HepG2 (cell line): ENCODE measurements at regions not wholly inside any gene's neighbourhood (a gene's known extent, or its start where the extent isn't known, plus 50 kb on each side); places are given as distances from the start of the nearest gene placed in this dataset.

Source experiments
- ATAC-seq: fragments of 200-7000 bp; cut with Tn5 transposase; 3 replicates; pipeline ENCODE4 v1.9.1; 2020; ENCODE audit warnings: mild to moderate bottlenecking, moderate library complexity
- BruUV-seq: library from RNA; stranded (reverse); fragments of 400-500 nt; replicated peaks from 2 replicates; lab custom pipeline; 2021; lab: Mats Ljungman, UMichigan
- CTCF ChIA-PET: fragments of 300-600 bp; formaldehyde crosslinking; extraction: SDS; loops from one replicate; lab custom pipeline; 2021; ENCODE audit warnings: low total read pairs, inconsistent platforms, low intra/inter-chr PET ratio; lab: Yijun Ruan, JAX
- POLR2A ChIA-PET: fragments of 350-600 bp; sonication (Branson Sonifier 250); formaldehyde crosslinking; loops from one replicate; lab custom pipeline; 2020; ENCODE audit warnings: antibody characterized with exemption, inconsistent platforms; lab: Yijun Ruan, JAX
- DNase-seq: peaks from one replicate; pipeline ENCODE4 v3.0.0-alpha.2; 2015; ENCODE audit warnings: low spot score
- FAIRE-seq: peaks from 3 replicates; lab custom pipeline; 2011; peaks lifted over from hg19 to GRCh38; lab: Jason Lieb, UNC
- H2AFZ ChIP-seq: one replicate; pipeline ENCODE4 v1.6.1; 2011; ENCODE audit warnings: low read length, inconsistent platforms
- H3K27ac ChIP-seq: fragments of 300-600 bp; 3 replicates; pipeline ENCODE4 v1.8.0; 2011; ENCODE audit warnings: mixed run types, mild to moderate bottlenecking, mixed read lengths, low read length, inconsistent platforms; ENCODE audit not compliant: insufficient read depth; ENCODE audit errors: extremely low read length
- H3K27me3 ChIP-seq, 2 experiments: fragments of 200-600 bp in 1 of 2; 2 replicates in 1 of 2; 3 replicates in 1 of 2; pipeline versions ENCODE4 v1.6.0 to v1.8.0; 2011; ENCODE audit warnings: low read length in 2 of 2, mild to moderate bottlenecking in 2 of 2, moderate library complexity in 2 of 2, inconsistent platforms in 1 of 2; ENCODE audit not compliant: insufficient read depth in 2 of 2, control insufficient read depth in 1 of 2
- H3K36me3 ChIP-seq, 2 experiments: fragments of 200-600 bp in 1 of 2; replicated peaks in 1 of 2; 2 replicates in 1 of 2; 3 replicates in 1 of 2; pipeline versions ENCODE4 v1.5.1 to v1.8.0; 2011; ENCODE audit warnings: low read length in 2 of 2, inconsistent platforms in 1 of 2; ENCODE audit not compliant: insufficient read depth in 2 of 2, control insufficient read depth in 1 of 2
- H3K4me1 ChIP-seq: 2 replicates; pipeline ENCODE4 v1.5.1; 2012; ENCODE audit warnings: low read length, inconsistent platforms; ENCODE audit not compliant: insufficient read depth
- H3K4me2 ChIP-seq: 2 replicates; pipeline ENCODE4 v1.6.0; 2011; ENCODE audit warnings: low read depth, low read length, inconsistent platforms
- H3K4me3 ChIP-seq, 3 experiments: fragments of 200-600 bp in 1 of 3; sonication (generic), shearing (Covaris generic) in 1 of 3; replicated peaks in 1 of 3; 2 replicates each; pipeline ENCODE4 v1.5.1; 2011 to 2016; ENCODE audit warnings: low read length in 3 of 3, inconsistent platforms in 2 of 3, low read depth in 2 of 3, mild to moderate bottlenecking in 2 of 3, control low read depth in 1 of 3, mixed read lengths in 1 of 3; ENCODE audit not compliant: insufficient read depth in 1 of 3
- H3K79me2 ChIP-seq: one replicate; pipeline ENCODE4 v1.6.1; 2011; ENCODE audit warnings: low read length, inconsistent platforms; ENCODE audit not compliant: insufficient read depth
- H3K9ac ChIP-seq: 2 replicates; pipeline ENCODE4 v1.6.0; 2011; ENCODE audit warnings: mild to moderate bottlenecking, low read depth, low read length, inconsistent platforms; ENCODE audit not compliant: insufficient read depth
- H3K9me3 ChIP-seq: 2 replicates; pipeline ENCODE4 v1.5.1; 2012; ENCODE audit warnings: mild to moderate bottlenecking, low read length
- H4K20me1 ChIP-seq: 2 replicates; pipeline ENCODE4 v1.6.0; 2011; ENCODE audit warnings: inconsistent platforms, mild to moderate bottlenecking, low read length, moderate library complexity; ENCODE audit not compliant: insufficient read depth
- ARID2 ChIP-seq: sonication (generic); formaldehyde crosslinking; IDR thresholded peaks from 2 replicates; pipeline ENCODE4 v1.8.1; 2022; ENCODE audit warnings: mild to moderate bottlenecking, missing genetic modification reagents, borderline replicate concordance
- CENPX ChIP-seq: sonication (generic); formaldehyde crosslinking; IDR thresholded peaks from 2 replicates; pipeline ENCODE4 v1.9.0; 2021; ENCODE audit warnings: mild to moderate bottlenecking, missing genetic modification reagents, moderate library complexity
- DNMT3B ChIP-seq: conservative IDR thresholded peaks from 2 replicates; pipeline ENCODE4 v1.6.1; 2016; ENCODE audit warnings: missing biosample characterization, control low read depth
- HHEX ChIP-seq: IDR thresholded peaks from 2 replicates; pipeline ENCODE4 v1.6.1; 2016; ENCODE audit warnings: control low read depth
- HMGA1 ChIP-seq: sonication (generic); formaldehyde crosslinking; conservative IDR thresholded peaks from 2 replicates; pipeline ENCODE4 v1.4.0; 2020; ENCODE audit warnings: missing genetic modification reagents
- KMT2B ChIP-seq: IDR thresholded peaks from 2 replicates; pipeline ENCODE4 v1.6.1; 2016; ENCODE audit warnings: missing genetic modification reagents, missing compliant biosample characterization
- TAF15 ChIP-seq: fragments of 200-400 bp; formaldehyde crosslinking; IDR thresholded peaks from one replicate; pipeline ENCODE4 v1.6.1; 2018; ENCODE audit warnings: mild to moderate bottlenecking, low read depth, low read length; ENCODE audit not compliant: poor library complexity, severe bottlenecking
- TMF1 ChIP-seq: sonication (generic); formaldehyde crosslinking; IDR thresholded peaks from 2 replicates; pipeline ENCODE4 v1.8.1; 2022; ENCODE audit warnings: low read depth, missing genetic modification reagents
- ZNF18 ChIP-seq: sonication (generic); formaldehyde crosslinking; IDR thresholded peaks from 2 replicates; pipeline ENCODE4 v1.8.0; 2022; ENCODE audit warnings: mild to moderate bottlenecking, missing genetic modification reagents; ENCODE audit not compliant: insufficient replicate concordance
- ZNF33A ChIP-seq: sonication (generic); formaldehyde crosslinking; IDR thresholded peaks from 2 replicates; pipeline ENCODE4 v1.5.1; 2020; ENCODE audit warnings: missing genetic modification reagents, mild to moderate bottlenecking, moderate library complexity, borderline replicate concordance
- ZNF614 ChIP-seq: IDR thresholded peaks from 2 replicates; pipeline ENCODE4 v1.6.1; 2018; ENCODE audit warnings: missing biosample characterization, missing genetic modification reagents, inconsistent platforms, borderline replicate concordance
- ZNF713 ChIP-seq: sonication (generic); formaldehyde crosslinking; IDR thresholded peaks from 2 replicates; pipeline ENCODE4 v1.4.0; 2020; ENCODE audit warnings: mild to moderate bottlenecking, missing genetic modification reagents
- ZNF773 ChIP-seq: sonication (generic); formaldehyde crosslinking; IDR thresholded peaks from 2 replicates; pipeline ENCODE4 v1.4.0; 2020; ENCODE audit warnings: missing genetic modification reagents, borderline replicate concordance
- WGBS: methylation state at CpG from one replicate; pipeline ENCODE4 v1.1.6; 2017; ENCODE audit warnings: low lambda C conversion rate; 5-methylcytosine and 5-hydroxymethylcytosine counted together
- in situ Hi-C: cut with HindIII; loops from 2 replicates; pipeline ENCODE4 v1.10.0; 2017; ENCODE audit warnings: low pct_unique_long_range_greater_than_20kb; ENCODE audit not compliant: extremely low pct_ligation_motif_present
- intact Hi-C: fragments of 100-400 bp; cut with micrococcal nuclease; formaldehyde crosslinking; loops from one replicate; pipeline ENCODE4 v1.10.0; 2022; ENCODE audit not compliant: unreplicated experiment
- TF ChIP-seq, protein P1 (sequence below): sonication (generic); formaldehyde crosslinking; IDR thresholded peaks from 2 replicates; pipeline ENCODE4 v1.4.0; 2020; ENCODE audit warnings: mild to moderate bottlenecking, missing genetic modification reagents, borderline replicate concordance
- TF ChIP-seq, protein P2 (sequence below): sonication (generic); formaldehyde crosslinking; IDR thresholded peaks from 2 replicates; pipeline ENCODE4 v1.8.1; 2022; ENCODE audit warnings: mild to moderate bottlenecking, missing genetic modification reagents
- TF ChIP-seq, protein P3 (sequence below): sonication (generic); formaldehyde crosslinking; IDR thresholded peaks from 2 replicates; pipeline ENCODE4 v1.8.1; 2022; ENCODE audit warnings: low read depth, mild to moderate bottlenecking, missing genetic modification reagents

DNA sequence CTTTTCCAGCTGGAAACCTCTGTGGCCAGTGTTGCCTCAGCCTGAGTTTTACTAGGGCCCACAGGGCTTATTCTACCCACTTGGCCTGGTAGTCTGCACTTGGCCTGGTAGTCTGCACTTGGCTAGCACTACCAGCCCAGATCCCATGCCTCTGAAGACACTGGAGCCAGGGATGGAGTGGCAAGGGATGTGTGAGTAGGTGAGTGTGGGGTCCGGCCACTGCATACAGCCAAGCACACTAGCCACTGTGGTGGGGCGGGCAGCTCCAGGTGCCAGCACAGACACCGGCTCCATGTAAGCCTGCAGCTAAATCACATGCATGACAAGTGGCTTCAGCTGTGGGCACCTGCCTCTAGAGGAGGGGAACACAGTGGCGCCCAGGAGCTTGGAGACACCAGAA is 63.4 kb upstream of the NAV3 start:
- ChIA-PET POLR2A (no interaction called here), CTCF (no interaction called here)
- Histone ChIP-seq H3K27me3 (no peaks in the 10 kb centered on the region), H3K9me3 (no peaks in the 10 kb centered on the region), H2AFZ (no peak overlapping the region), H3K4me2 (no peak overlapping the region), H3K36me3 (no peaks in the 10 kb centered on the region), H3K4me1 (no peaks in the 10 kb centered on the region), H4K20me1 (no peaks in the 10 kb centered on the region), H3K79me2 (no peaks in the 10 kb centered on the region), H3K27ac (no peak overlapping the region), H3K4me3 (no peak overlapping the region), H3K9ac (no peak overlapping the region)
- in situ Hi-C loops (no loop called here), intact Hi-C loops (no loop called here)
- BruUV-seq = no TSS peak
- DNase-seq (no peak), FAIRE-seq (no peak), ATAC-seq (no peak)
- 0% methylated on average over 1 of the region's 4 CpGs for WGBS
- TF ChIP-seq CENPX (CRISPR knock-in tag) = no peak
- TF ChIP-seq, protein P1, sequence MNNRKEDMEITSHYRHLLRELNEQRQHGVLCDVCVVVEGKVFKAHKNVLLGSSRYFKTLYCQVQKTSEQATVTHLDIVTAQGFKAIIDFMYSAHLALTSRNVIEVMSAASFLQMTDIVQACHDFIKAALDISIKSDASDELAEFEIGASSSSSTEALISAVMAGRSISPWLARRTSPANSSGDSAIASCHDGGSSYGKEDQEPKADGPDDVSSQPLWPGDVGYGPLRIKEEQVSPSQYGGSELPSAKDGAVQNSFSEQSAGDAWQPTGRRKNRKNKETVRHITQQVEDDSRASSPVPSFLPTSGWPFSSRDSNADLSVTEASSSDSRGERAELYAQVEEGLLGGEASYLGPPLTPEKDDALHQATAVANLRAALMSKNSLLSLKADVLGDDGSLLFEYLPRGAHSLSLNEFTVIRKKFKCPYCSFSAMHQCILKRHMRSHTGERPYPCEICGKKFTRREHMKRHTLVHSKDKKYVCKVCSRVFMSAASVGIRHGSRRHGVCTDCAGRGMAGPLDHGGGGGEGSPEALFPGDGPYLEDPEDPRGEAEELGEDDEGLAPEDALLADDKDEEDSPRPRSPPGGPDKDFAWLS (CRISPR knock-in tag) = no peak
- TF ChIP-seq ARID2 (CRISPR knock-in tag) = no peak
- no peak for TF ChIP-seq ZNF18 (CRISPR knock-in tag)
- no peak for TF ChIP-seq DNMT3B (CRISPR knock-in tag)
- no peak for TF ChIP-seq ZNF773
- no peak for TF ChIP-seq ZNF33A (CRISPR knock-in tag)
- no peak for TF ChIP-seq TMF1
- TF ChIP-seq HHEX = no peak
- TF ChIP-seq KMT2B = no peak
- TF ChIP-seq ZNF614 (CRISPR knock-in tag) = no peak
- TF ChIP-seq ZNF713 (CRISPR knock-in tag) = no peak
- TF ChIP-seq HMGA1 (CRISPR knock-in tag) = no peak
- TF ChIP-seq, protein P2, sequence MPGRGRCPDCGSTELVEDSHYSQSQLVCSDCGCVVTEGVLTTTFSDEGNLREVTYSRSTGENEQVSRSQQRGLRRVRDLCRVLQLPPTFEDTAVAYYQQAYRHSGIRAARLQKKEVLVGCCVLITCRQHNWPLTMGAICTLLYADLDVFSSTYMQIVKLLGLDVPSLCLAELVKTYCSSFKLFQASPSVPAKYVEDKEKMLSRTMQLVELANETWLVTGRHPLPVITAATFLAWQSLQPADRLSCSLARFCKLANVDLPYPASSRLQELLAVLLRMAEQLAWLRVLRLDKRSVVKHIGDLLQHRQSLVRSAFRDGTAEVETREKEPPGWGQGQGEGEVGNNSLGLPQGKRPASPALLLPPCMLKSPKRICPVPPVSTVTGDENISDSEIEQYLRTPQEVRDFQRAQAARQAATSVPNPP (CRISPR knock-in tag) = no peak
- TF ChIP-seq, protein P3, sequence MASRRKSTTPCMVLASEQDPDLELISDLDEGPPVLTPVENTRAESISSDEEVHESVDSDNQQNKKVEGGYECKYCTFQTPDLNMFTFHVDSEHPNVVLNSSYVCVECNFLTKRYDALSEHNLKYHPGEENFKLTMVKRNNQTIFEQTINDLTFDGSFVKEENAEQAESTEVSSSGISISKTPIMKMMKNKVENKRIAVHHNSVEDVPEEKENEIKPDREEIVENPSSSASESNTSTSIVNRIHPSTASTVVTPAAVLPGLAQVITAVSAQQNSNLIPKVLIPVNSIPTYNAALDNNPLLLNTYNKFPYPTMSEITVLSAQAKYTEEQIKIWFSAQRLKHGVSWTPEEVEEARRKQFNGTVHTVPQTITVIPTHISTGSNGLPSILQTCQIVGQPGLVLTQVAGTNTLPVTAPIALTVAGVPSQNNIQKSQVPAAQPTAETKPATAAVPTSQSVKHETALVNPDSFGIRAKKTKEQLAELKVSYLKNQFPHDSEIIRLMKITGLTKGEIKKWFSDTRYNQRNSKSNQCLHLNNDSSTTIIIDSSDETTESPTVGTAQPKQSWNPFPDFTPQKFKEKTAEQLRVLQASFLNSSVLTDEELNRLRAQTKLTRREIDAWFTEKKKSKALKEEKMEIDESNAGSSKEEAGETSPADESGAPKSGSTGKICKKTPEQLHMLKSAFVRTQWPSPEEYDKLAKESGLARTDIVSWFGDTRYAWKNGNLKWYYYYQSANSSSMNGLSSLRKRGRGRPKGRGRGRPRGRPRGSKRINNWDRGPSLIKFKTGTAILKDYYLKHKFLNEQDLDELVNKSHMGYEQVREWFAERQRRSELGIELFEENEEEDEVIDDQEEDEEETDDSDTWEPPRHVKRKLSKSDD (CRISPR knock-in tag) = no peak
- no peak for TF ChIP-seq TAF15
